Liver (tissue), 8 donors: ENCODE measurements at regions not wholly inside any gene's neighbourhood (a gene's known extent, or its start where the extent isn't known, plus 50 kb on each side); places are given as distances from the start of the nearest gene placed in this dataset.

ENCODE experiments used
- DNase-seq: peaks from one replicate; pipeline ENCODE4 v3.0.0-alpha.2; 2017; ENCODE audit warnings: low spot score
- H3K27ac ChIP-seq, 2 donors: one replicate each; pipeline ENCODE4 v1.7.0; 2013; ENCODE audit warnings: inconsistent platforms in 2 of 2, low read length in 2 of 2, control low read depth in 1 of 2, low read depth in 1 of 2, mild to moderate bottlenecking in 1 of 2
- H3K27me3 ChIP-seq, 4 donors: one replicate each; pipeline versions ENCODE4 v1.6.1 to v1.7.0; 2013; ENCODE audit warnings: low read length in 3 of 4, inconsistent platforms in 1 of 4, mild to moderate bottlenecking in 1 of 4, moderate library complexity in 1 of 4; ENCODE audit not compliant: control insufficient read depth in 4 of 4, insufficient read depth in 4 of 4
- H3K36me3 ChIP-seq, 4 donors: one replicate each; pipeline versions ENCODE4 v1.6.1 to v1.7.0; 2013; ENCODE audit warnings: low read length in 3 of 4, mild to moderate bottlenecking in 3 of 4, low read depth in 1 of 4, moderate library complexity in 1 of 4; ENCODE audit not compliant: control insufficient read depth in 4 of 4, insufficient read depth in 3 of 4
- H3K4me1 ChIP-seq, 4 donors: one replicate each; pipeline versions ENCODE4 v1.6.1 to v1.7.0; 2013; ENCODE audit warnings: low read length in 3 of 4, mild to moderate bottlenecking in 3 of 4, moderate library complexity in 1 of 4; ENCODE audit not compliant: control insufficient read depth in 4 of 4, insufficient read depth in 4 of 4
- H3K4me3 ChIP-seq, 3 donors: one replicate each; pipeline versions ENCODE4 v1.6.1 to v1.7.0; 2013; ENCODE audit warnings: low read length in 3 of 3, control low read depth in 1 of 3, low read depth in 1 of 3, mild to moderate bottlenecking in 1 of 3
- H3K9ac ChIP-seq, 2 donors: one replicate each; pipeline ENCODE4 v1.7.0; 2013; ENCODE audit warnings: low read length in 2 of 2, mild to moderate bottlenecking in 2 of 2, moderate library complexity in 2 of 2, control low read depth in 1 of 2, low read depth in 1 of 2
- H3K9me3 ChIP-seq, 4 donors: one replicate each; pipeline versions ENCODE4 v1.6.1 to v1.7.0; 2013; ENCODE audit warnings: low read length in 3 of 4; ENCODE audit not compliant: control insufficient read depth in 4 of 4
- CTCF ChIP-seq: fragments of 150-350 bp; IDR thresholded peaks from 2 replicates; pipeline ENCODE4 v1.5.1; 2017; ENCODE audit warnings: improper control_type of control experiment, low read depth, low read length; ENCODE audit not compliant: missing input control
- EGR1 ChIP-seq, 2 donors: IDR thresholded peaks; 2 replicates each; pipeline ENCODE4 v1.6.1; 2016 to 2018; ENCODE audit warnings: antibody characterized with exemption in 2 of 2, low read depth in 2 of 2
- FOXA1 ChIP-seq: IDR thresholded peaks from 2 replicates; pipeline ENCODE4 v1.6.1; 2016; ENCODE audit warnings: antibody characterized with exemption
- FOXA2 ChIP-seq: IDR thresholded peaks from 2 replicates; pipeline ENCODE4 v1.6.1; 2016; ENCODE audit warnings: antibody characterized with exemption
- GABPA ChIP-seq, 2 donors: IDR thresholded peaks in 1 of 2; conservative IDR thresholded peaks in 1 of 2; 2 replicates each; pipeline ENCODE4 v1.6.1; 2016; ENCODE audit warnings: antibody characterized with exemption in 2 of 2, mild to moderate bottlenecking in 1 of 2, moderate library complexity in 1 of 2
- HNF4A ChIP-seq, 2 donors: conservative IDR thresholded peaks; 2 replicates each; pipeline ENCODE4 v1.6.1; 2016; ENCODE audit warnings: antibody characterized with exemption in 2 of 2, mild to moderate bottlenecking in 2 of 2
- HNF4G ChIP-seq: IDR thresholded peaks from 2 replicates; pipeline ENCODE4 v1.6.1; 2016; ENCODE audit warnings: antibody characterized with exemption
- JUND ChIP-seq, 2 donors: IDR thresholded peaks; 2 replicates each; pipeline ENCODE4 v1.6.1; 2016; ENCODE audit warnings: antibody characterized with exemption in 2 of 2
- MAX ChIP-seq: IDR thresholded peaks from 2 replicates; pipeline ENCODE4 v1.6.1; 2016; ENCODE audit warnings: antibody characterized with exemption
- NR2F2 ChIP-seq: IDR thresholded peaks from 2 replicates; pipeline ENCODE4 v1.6.1; 2016; ENCODE audit warnings: antibody characterized with exemption
- RAD21 ChIP-seq, 2 donors: IDR thresholded peaks; 2 replicates each; pipeline ENCODE4 v1.6.1; 2016; ENCODE audit warnings: antibody characterized with exemption in 2 of 2, mild to moderate bottlenecking in 2 of 2
- REST ChIP-seq: IDR thresholded peaks from 2 replicates; pipeline ENCODE4 v1.6.1; 2016; ENCODE audit warnings: antibody characterized with exemption, mild to moderate bottlenecking
- RXRA ChIP-seq, 2 donors: IDR thresholded peaks; 2 replicates each; pipeline ENCODE4 v1.6.1; 2017 to 2018; ENCODE audit warnings: antibody characterized with exemption in 2 of 2, mild to moderate bottlenecking in 1 of 2
- SP1 ChIP-seq: IDR thresholded peaks from 2 replicates; pipeline ENCODE4 v1.6.1; 2018; ENCODE audit warnings: antibody characterized with exemption, mild to moderate bottlenecking
- TAF1 ChIP-seq: conservative IDR thresholded peaks from 2 replicates; pipeline ENCODE4 v1.6.1; 2016; ENCODE audit warnings: antibody characterized with exemption, mild to moderate bottlenecking
- YY1 ChIP-seq: IDR thresholded peaks from 2 replicates; pipeline ENCODE4 v1.6.1; 2016; ENCODE audit warnings: antibody characterized with exemption, mild to moderate bottlenecking
- ZBTB33 ChIP-seq: IDR thresholded peaks from 2 replicates; pipeline ENCODE4 v1.6.1; 2016; ENCODE audit warnings: antibody characterized with exemption
- WGBS: extraction: QIAGEN DNeasy Blood & Tissue Kit; methylation state at CpG from one replicate; pipeline ENCODE4 v1.1.7; 2013; 5-methylcytosine and 5-hydroxymethylcytosine counted together
- TF ChIP-seq, protein P1 (sequence below): IDR thresholded peaks from 2 replicates; pipeline ENCODE4 v1.6.1; 2016; ENCODE audit warnings: antibody characterized with exemption
- donor health status: healthy.
- donor health status: healthy.
- donor health status: healthy.
- donor health status: healthy.
- donor health status: healthy.

DNA sequence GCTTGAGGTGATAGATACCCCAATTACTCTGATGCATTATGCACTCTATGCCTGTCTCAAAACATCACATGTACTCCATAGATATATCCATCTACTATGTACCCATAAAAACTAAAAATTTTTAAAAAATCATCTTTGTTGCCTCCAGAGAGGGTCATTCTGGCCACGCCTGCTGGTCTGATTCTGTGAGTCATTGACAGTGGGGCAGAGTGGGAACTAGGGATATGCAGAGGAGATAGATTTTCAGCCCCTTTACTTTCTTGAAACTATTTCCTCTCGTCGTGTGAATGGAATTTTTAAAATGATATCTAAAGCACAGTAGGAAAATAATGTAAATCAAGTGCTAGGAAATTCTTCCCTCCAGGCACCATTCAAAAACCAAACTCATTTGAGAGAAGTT, 715.0 kb upstream of the NRP1 start:
- no peaks in the 10 kb centered on the region for H3K4me1 ChIP-seq
- H3K27me3 ChIP-seq, result no peaks in the 10 kb centered on the region
- H3K9me3 ChIP-seq, result no peaks in the 10 kb centered on the region
- TF ChIP-seq REST (no peak), GABPA (IDR thresholded peaks at IDR 0.05 in 1 of 2, conservative IDR thresholded peaks at IDR 0.05 in 1 of 2) (no peak), FOXA1 (no peak), ZBTB33 (no peak), FOXA2 (no peak), RAD21 (IDR thresholded peaks at IDR 0.05) (no peak), TAF1 (no peak), EGR1 (IDR thresholded peaks at IDR 0.05; ENCODE audit: low read depth in 2 of 2) (no peak), HNF4A (conservative IDR thresholded peaks at IDR 0.05) (no peak), HNF4G (no peak), CTCF (no peak), JUND (IDR thresholded peaks at IDR 0.05) (no peak), RXRA (IDR thresholded peaks at IDR 0.05) (no peak), YY1 (no peak), SP1 (no peak), MAX (no peak), NR2F2 (no peak)
- TF ChIP-seq, protein P1, sequence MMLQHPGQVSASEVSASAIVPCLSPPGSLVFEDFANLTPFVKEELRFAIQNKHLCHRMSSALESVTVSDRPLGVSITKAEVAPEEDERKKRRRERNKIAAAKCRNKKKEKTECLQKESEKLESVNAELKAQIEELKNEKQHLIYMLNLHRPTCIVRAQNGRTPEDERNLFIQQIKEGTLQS, result no peak
- H3K9ac ChIP-seq, result no peak overlapping the region
- H3K27ac ChIP-seq, result no peak overlapping the region
- no peak for DNase-seq
- no peak overlapping the region for H3K4me3 ChIP-seq
- no peaks in the 10 kb centered on the region for H3K36me3 ChIP-seq
- 83% methylated on average over 3 of the region's 3 CpGs for WGBS

GRCh38 chr10:34047389-34047788, 712.9 kb upstream of the NRP1 start:
- H3K9ac ChIP-seq, result no peak overlapping the region
- no peak for TF ChIP-seq JUND (IDR thresholded peaks at IDR 0.05)
- no peak for TF ChIP-seq GABPA (IDR thresholded peaks at IDR 0.05 in 1 of 2, conservative IDR thresholded peaks at IDR 0.05 in 1 of 2)
- no peak for TF ChIP-seq CTCF
- TF ChIP-seq RAD21 (IDR thresholded peaks at IDR 0.05), result no peak
- no peaks in the 10 kb centered on the region for H3K4me1 ChIP-seq
- no peaks in the 10 kb centered on the region for H3K36me3 ChIP-seq
- no peak overlapping the region for H3K27ac ChIP-seq
- no peak for DNase-seq
- WGBS, result 94% methylated on average over 7 of the region's 7 CpGs
- H3K4me3 ChIP-seq, result no peak overlapping the region
- no peaks in the 10 kb centered on the region for H3K9me3 ChIP-seq
- H3K27me3 ChIP-seq, result no peaks in the 10 kb centered on the region
